ENCODE measurements at regions not wholly inside any gene's neighbourhood (a gene's known extent, or its start where the extent isn't known, plus 50 kb on each side); places are given as distances from the start of the nearest gene placed in this dataset.

DNA sequence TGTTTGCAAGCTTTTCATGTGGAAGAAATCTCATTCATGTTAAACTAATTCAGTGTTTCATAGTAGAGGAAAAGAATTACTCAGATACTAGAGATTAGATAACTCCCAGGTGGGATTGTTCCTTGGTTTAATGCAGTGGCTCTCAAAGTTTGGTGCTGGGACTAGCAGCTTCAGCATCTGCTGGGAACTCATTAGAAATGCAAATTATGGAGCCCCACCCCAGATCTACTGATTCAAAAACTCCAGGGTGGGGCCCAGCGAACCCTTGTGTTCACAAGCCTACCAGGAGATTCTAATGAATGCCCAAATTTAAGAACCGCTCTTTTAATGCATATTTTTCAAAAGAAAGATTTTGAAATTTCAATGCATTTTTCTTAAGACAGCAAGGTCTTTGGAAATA, 253.4 kb upstream of the CNTNAP4 start:
- TF ChIP-seq, protein P1, sequence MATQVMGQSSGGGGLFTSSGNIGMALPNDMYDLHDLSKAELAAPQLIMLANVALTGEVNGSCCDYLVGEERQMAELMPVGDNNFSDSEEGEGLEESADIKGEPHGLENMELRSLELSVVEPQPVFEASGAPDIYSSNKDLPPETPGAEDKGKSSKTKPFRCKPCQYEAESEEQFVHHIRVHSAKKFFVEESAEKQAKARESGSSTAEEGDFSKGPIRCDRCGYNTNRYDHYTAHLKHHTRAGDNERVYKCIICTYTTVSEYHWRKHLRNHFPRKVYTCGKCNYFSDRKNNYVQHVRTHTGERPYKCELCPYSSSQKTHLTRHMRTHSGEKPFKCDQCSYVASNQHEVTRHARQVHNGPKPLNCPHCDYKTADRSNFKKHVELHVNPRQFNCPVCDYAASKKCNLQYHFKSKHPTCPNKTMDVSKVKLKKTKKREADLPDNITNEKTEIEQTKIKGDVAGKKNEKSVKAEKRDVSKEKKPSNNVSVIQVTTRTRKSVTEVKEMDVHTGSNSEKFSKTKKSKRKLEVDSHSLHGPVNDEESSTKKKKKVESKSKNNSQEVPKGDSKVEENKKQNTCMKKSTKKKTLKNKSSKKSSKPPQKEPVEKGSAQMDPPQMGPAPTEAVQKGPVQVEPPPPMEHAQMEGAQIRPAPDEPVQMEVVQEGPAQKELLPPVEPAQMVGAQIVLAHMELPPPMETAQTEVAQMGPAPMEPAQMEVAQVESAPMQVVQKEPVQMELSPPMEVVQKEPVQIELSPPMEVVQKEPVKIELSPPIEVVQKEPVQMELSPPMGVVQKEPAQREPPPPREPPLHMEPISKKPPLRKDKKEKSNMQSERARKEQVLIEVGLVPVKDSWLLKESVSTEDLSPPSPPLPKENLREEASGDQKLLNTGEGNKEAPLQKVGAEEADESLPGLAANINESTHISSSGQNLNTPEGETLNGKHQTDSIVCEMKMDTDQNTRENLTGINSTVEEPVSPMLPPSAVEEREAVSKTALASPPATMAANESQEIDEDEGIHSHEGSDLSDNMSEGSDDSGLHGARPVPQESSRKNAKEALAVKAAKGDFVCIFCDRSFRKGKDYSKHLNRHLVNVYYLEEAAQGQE (IDR thresholded peaks at IDR 0.05; ENCODE audit: insufficient read depth in 1 of 2, low read depth in 2 of 2, low read length in 1 of 2): no peak
- TF ChIP-seq, protein P2, sequence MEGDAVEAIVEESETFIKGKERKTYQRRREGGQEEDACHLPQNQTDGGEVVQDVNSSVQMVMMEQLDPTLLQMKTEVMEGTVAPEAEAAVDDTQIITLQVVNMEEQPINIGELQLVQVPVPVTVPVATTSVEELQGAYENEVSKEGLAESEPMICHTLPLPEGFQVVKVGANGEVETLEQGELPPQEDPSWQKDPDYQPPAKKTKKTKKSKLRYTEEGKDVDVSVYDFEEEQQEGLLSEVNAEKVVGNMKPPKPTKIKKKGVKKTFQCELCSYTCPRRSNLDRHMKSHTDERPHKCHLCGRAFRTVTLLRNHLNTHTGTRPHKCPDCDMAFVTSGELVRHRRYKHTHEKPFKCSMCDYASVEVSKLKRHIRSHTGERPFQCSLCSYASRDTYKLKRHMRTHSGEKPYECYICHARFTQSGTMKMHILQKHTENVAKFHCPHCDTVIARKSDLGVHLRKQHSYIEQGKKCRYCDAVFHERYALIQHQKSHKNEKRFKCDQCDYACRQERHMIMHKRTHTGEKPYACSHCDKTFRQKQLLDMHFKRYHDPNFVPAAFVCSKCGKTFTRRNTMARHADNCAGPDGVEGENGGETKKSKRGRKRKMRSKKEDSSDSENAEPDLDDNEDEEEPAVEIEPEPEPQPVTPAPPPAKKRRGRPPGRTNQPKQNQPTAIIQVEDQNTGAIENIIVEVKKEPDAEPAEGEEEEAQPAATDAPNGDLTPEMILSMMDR (IDR thresholded peaks at IDR 0.05): no peak
- no peak for TF ChIP-seq POLR2AphosphoS5 (IDR thresholded peaks at IDR 0.05; ENCODE audit: low read depth, low read length)
